Spleen (tissue), 7 donors: ENCODE measurements at regions not wholly inside any gene's neighbourhood (a gene's known extent, or its start where the extent isn't known, plus 50 kb on each side); places are given as distances from the start of the nearest gene placed in this dataset.

Experiments
- CTCF ChIP-seq, 11 experiments: fragments of 200-600 bp in 7 of 11; fragments of 450-650 bp in 4 of 11; sonication (generic) in 4 of 11; IDR thresholded peaks in 8 of 11; conservative IDR thresholded peaks in 3 of 11; 1 replicate in 7 of 11; 2 replicates in 4 of 11; pipeline versions ENCODE4 v1.4.0 to v1.8.0; 2016 to 2021; ENCODE audit warnings: antibody characterized with exemption in 11 of 11, inconsistent platforms in 4 of 11, mild to moderate bottlenecking in 1 of 11
- POLR2AphosphoS5 ChIP-seq, 3 donors: sonication (generic); formaldehyde crosslinking; IDR thresholded peaks; one replicate each; pipeline ENCODE4 v1.5.1; 2017; ENCODE audit warnings: antibody characterized with exemption in 3 of 3
- donor health status: DM: no; HTN: no; CAD: no; lungs with moderate emphysema.
- donor health status: DM: no; HTN: no; CAD: no.
- donor health status: DM: no; HTN: no; CAD: no.

- TF ChIP-seq CTCF (IDR thresholded peaks at IDR 0.05 in 8 of 11, conservative IDR thresholded peaks at IDR 0.05 in 3 of 11) (no peak), POLR2AphosphoS5 (IDR thresholded peaks at IDR 0.05) (no peak)
Measured at GRCh38 chr2:82837588-82838304, 1621.3 kb downstream of the SUCLG1 start.
